ENCODE measurements at regions not wholly inside any gene's neighbourhood (a gene's known extent, or its start where the extent isn't known, plus 50 kb on each side); places are given as distances from the start of the nearest gene placed in this dataset.
"Not testable (repeated sequence)": the region's sequence is repeated elsewhere in the genome, so short reads cannot be mapped to it uniquely, and the experiment has no call there.

DNA sequence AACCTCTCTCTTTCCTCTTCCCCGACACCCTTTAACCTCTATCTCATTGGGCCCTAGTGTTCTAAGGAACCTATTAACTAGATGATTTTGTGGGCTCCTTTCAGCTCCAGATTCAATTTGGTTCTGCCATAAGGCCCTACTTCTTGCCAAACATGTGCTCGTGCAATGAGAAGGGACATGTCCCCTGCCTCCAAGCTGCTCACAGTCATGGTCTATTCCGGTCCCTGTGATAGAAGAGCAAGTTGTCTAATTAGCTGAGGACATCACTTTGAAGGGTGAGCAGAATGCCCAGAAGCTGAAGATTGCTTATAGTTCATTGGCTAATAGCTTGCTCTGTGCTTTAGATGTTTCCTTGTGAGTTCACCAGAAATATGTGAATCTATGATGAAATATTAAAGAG lies 76.2 kb downstream of the ZNF648 start:
- TF ChIP-seq, protein P1, sequence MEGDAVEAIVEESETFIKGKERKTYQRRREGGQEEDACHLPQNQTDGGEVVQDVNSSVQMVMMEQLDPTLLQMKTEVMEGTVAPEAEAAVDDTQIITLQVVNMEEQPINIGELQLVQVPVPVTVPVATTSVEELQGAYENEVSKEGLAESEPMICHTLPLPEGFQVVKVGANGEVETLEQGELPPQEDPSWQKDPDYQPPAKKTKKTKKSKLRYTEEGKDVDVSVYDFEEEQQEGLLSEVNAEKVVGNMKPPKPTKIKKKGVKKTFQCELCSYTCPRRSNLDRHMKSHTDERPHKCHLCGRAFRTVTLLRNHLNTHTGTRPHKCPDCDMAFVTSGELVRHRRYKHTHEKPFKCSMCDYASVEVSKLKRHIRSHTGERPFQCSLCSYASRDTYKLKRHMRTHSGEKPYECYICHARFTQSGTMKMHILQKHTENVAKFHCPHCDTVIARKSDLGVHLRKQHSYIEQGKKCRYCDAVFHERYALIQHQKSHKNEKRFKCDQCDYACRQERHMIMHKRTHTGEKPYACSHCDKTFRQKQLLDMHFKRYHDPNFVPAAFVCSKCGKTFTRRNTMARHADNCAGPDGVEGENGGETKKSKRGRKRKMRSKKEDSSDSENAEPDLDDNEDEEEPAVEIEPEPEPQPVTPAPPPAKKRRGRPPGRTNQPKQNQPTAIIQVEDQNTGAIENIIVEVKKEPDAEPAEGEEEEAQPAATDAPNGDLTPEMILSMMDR (IDR thresholded peaks at IDR 0.05; ENCODE audit: low read depth, low read length): no peak
- Histone ChIP-seq H3K4me3 (ENCODE audit: low read depth, low read length) (no peak overlapping the region), H3K27me3 (no peaks in the 10 kb centered on the region), H3K36me3 (no peaks in the 10 kb centered on the region), H3K9me3 (no peaks in the 10 kb centered on the region), H3K4me1 (no peaks in the 10 kb centered on the region)
- no peak for DNase-seq

GRCh38 chr1:181984006-181984405 lies 77.5 kb downstream of the ZNF648 start:
- Histone ChIP-seq H3K9me3 (no peaks in the 10 kb centered on the region), H3K4me1 (no peaks in the 10 kb centered on the region), H3K27me3 (no peaks in the 10 kb centered on the region), H3K36me3 (no peaks in the 10 kb centered on the region), H3K4me3 (ENCODE audit: low read depth, low read length) (no peak overlapping the region)
- DNase-seq: no peak
- TF ChIP-seq, protein P1 (IDR thresholded peaks at IDR 0.05; ENCODE audit: low read depth, low read length): no peak

DNA sequence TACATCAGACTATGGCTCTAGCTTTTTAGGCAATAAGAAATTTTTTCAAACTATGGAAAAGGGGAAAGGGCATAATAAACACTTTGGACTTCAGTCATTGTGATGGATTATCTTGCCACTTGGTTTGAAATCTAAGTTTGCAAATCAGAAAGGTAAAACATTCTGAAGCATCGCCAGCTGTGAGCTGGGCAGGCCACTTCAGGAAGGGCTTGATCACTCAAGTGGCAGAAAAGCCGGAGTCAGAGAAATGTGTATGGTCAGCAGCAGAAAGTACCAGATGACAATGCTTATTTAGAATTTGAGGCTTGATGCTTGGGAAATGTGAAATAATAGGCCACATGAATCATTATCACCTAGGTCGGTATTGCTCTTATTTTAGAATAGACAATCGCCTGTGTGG lies 79.7 kb downstream of the ZNF648 start:
- Histone ChIP-seq H3K4me3 (ENCODE audit: low read depth, low read length) (no peak overlapping the region), H3K9me3 (no peaks in the 10 kb centered on the region), H3K4me1 (no peaks in the 10 kb centered on the region), H3K36me3 (no peaks in the 10 kb centered on the region), H3K27me3 (no peaks in the 10 kb centered on the region)
- TF ChIP-seq, protein P1 (IDR thresholded peaks at IDR 0.05; ENCODE audit: low read depth, low read length): no peak
- no peak for DNase-seq

DNA sequence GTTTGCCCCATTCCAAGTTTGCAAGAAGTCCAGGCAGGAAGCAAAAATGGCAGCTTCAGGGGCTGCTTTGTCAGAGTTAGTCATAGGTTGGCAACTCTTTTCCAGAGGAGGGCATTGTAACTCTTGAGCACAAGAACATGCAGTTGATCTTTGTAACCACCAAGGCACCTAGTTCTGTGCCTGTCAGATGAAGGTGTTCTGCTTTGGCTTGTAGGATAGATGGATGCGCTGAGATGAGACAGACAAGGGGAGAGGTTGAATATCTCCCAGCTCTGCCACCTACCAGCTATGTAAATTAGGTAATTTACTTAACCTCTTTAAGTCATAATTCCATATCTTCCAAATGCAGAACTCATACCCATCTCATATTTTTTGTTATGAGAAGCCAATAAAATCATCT lies 89.3 kb downstream of the ZNF648 start:
- H3K27me3 ChIP-seq: no peaks in the 10 kb centered on the region; the same call in 1 of the 2 replicates
- H3K9me3 ChIP-seq: no peaks in the 10 kb centered on the region; the same call in 1 of the 2 replicates
- DNase-seq: no peak
- no peak overlapping the region for H3K4me3 ChIP-seq (ENCODE audit: low read depth, low read length)
- no peaks in the 10 kb centered on the region for H3K36me3 ChIP-seq
- TF ChIP-seq, protein P1 (IDR thresholded peaks at IDR 0.05; ENCODE audit: low read depth, low read length): no peak
- no peaks in the 10 kb centered on the region for H3K4me1 ChIP-seq

GRCh38 chr1:181971424-181971823 lies 90.1 kb downstream of the ZNF648 start:
- TF ChIP-seq, protein P1 (IDR thresholded peaks at IDR 0.05; ENCODE audit: low read depth, low read length): no peak
- DNase-seq: no peak
- Histone ChIP-seq H3K9me3 (no peaks in the 10 kb centered on the region; the same call in 1 of the 2 replicates), H3K36me3 (no peaks in the 10 kb centered on the region), H3K27me3 (no peaks in the 10 kb centered on the region; the same call in 1 of the 2 replicates), H3K4me3 (ENCODE audit: low read depth, low read length) (no peak overlapping the region), H3K4me1 (no peaks in the 10 kb centered on the region)

GRCh38 chr1:181969902-181970301 lies 91.6 kb downstream of the ZNF648 start:
- no peaks in the 10 kb centered on the region; the same call in 1 of the 2 replicates for H3K27me3 ChIP-seq
- no peaks in the 10 kb centered on the region for H3K4me1 ChIP-seq
- no peaks in the 10 kb centered on the region for H3K9me3 ChIP-seq
- DNase-seq: no peak
- no peak overlapping the region for H3K4me3 ChIP-seq (ENCODE audit: low read depth, low read length)
- TF ChIP-seq, protein P1 (IDR thresholded peaks at IDR 0.05; ENCODE audit: low read depth, low read length): no peak
- no peaks in the 10 kb centered on the region for H3K36me3 ChIP-seq

GRCh38 chr1:181954696-181955095 lies 106.8 kb downstream of the ZNF648 start:
- H3K27me3 ChIP-seq; H3K4me1 ChIP-seq; H3K9me3 ChIP-seq; H3K36me3 ChIP-seq; H3K4me3 ChIP-seq (ENCODE audit: low read depth, low read length); DNase-seq: not testable (repeated sequence)

- not testable (repeated sequence) for H3K9me3 ChIP-seq; H3K4me1 ChIP-seq; H3K4me3 ChIP-seq (ENCODE audit: low read depth, low read length); H3K27me3 ChIP-seq; DNase-seq; H3K36me3 ChIP-seq
These were observed 107.3 kb downstream of the ZNF648 start for GRCh38 chr1:181954178-181954577.

Data from BE2C (cell line).